GM19328 (cell line): ENCODE measurements at regions not wholly inside any gene's neighbourhood (a gene's known extent, or its start where the extent isn't known, plus 50 kb on each side); places are given as distances from the start of the nearest gene placed in this dataset.
"Not testable (repeated sequence)": the region's sequence is repeated elsewhere in the genome, so short reads cannot be mapped to it uniquely, and the experiment has no call there.

Experiments used
- ATAC-seq: cut with Tn5 transposase; IDR thresholded peaks from one replicate; pipeline ENCODE4 v1.9.1; 2021; ENCODE audit warnings: mild to moderate bottlenecking, moderate library complexity; ENCODE audit not compliant: unreplicated experiment

DNA sequence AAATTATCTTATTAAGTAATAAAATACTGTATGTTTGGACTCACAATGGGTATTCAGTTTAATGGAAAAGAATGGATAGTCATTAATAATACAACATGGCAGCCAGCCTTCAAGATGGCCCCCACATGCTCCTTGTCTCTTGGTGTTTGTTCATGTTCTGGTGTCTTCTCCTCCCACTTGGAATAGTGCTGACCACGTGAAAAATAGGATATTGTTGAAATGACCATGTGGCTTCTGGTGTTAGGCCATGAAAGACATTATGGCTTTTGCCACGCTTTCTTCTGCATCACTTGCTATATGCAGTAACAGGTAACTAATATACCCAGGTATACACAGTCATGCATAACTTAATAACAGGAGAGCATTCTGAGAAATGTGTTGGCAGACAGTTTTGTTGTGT, 341.0 kb downstream of the KCNJ2 start:
- ATAC-seq = no peak

DNA sequence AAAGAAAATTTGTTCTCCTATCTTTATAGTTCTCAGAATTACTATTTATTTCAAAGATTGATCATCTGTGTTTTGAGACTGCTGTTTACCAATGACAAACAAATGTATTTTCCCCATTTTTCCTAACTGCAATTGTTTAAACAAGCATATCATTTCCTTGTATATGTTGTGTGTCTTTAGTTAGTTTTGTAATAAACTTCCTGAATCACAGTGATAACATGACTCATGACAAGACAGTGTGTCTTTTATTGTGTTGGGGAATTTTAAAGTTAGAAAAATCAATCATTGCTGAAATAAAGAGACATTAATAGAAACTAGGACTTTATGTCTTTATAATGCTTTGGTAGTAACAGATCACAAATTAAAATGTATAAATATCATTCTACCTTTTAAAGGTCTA, 348.5 kb downstream of the KCNJ2 start:
- ATAC-seq = no peak

DNA sequence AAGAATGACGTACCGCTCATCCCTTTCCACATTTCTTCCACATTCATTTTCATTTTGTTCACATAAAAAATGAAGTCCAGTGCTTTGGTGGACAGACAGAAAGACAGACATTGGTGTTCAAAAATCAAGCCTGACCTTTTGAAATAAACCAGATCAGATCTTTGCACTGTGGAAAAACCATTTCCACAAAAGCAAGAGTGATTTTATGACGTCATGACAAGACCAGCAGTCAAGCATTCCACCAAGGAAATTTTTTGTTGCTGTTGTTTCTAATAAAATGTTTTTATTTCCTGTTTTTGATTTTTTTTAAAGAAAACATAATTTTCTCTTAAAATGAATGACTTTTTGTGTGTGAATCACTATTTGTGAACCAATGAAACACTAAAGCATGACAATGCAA, 350.0 kb downstream of the KCNJ2 start:
- ATAC-seq = no peak

DNA sequence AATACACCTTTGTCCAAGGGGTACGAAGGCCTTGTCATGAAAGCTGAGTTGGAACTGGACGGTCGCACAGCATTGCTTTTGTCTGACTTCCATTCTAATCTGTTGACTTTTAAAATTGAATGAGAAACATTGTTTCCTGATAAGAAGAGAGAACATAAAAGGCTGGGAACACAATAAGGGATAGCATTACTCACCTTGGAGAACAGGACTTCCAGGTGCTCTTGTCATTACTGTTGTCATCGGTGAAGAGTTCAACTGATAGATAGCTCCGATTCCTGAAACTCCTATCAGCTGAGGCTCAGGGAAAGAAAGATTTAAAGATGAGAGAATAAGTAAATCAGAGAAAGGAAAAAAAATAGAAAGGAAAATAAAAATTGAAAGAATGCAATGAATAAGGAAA, 351.1 kb downstream of the KCNJ2 start:
- ATAC-seq = no peak

DNA sequence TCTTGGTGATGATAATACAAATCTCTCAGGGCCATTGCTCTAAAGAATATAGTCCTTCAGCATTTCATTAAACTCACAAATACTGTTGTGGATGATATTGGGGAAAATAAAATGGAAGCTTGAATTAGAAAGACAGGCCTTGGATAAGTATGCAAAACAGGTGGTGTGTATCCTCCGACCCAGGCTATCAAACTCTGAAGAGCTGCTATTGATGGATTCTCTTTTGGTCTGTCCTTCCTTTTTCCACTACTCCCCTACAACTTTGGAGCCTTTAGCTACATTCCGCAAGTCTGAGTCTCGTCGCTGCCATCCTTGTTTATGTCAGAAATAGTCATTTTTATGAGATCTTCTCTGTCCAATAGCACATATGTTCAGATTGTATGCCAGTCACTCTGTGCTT, 351.6 kb downstream of the KCNJ2 start:
- no peak for ATAC-seq

DNA sequence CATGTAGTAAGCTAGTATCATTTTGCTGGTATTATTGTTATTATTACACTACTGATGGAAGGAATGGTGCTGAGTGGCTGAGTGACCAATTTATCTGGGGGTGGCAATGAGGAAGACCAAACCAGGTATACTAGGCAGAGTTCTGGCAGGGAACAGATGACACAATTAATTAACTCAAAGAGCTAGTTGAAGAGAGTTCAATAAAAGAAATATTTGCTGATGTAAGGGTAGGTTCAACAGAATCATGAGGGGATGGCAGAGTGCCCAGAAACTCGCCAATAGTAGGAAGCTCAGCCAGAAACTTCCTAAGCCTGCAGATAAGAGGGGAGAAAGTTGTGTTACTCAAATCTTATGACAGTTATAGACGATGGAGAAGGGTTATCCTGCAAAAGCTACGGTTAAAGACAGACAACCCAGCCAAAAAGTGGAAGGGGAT, 352.5 kb downstream of the KCNJ2 start:
- no peak for ATAC-seq

DNA sequence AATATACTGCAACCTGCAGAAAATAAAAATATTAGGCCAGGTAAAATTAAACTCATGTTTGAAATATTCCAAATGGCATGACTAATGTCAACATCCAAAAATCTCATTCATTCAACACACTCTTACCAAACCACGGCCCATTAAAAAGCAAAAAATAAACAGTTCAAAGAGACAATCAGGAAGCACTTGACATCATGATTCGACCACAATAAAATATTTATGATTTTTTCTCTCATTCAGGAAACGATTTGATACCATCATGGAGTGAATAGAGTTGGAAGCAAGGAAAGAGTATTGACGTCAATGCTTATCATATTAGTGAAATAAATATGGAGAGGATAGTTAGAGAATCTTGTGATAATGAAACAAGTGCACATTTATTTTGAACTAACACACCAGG, 354.1 kb downstream of the KCNJ2 start:
- ATAC-seq = no peak

DNA sequence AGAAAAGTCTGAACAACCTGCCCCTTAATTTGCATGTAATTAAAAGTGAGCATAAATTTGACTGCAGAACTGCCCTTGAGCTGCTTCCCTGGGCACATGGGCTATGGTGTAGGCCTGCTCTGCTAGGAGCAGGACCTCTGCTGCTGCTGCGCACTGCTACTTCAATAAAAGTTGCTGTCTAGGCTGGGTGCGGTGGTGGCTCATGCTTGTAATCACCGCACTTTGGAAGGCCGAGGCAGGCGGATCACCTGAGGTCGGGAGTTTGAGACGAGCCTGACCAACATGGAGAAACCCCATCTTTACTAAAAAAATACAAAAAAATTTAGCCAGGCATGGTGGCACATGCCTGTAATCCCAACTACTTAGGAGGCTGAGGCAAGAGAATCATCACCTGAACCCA, 355.7 kb downstream of the KCNJ2 start:
- not testable (repeated sequence) for ATAC-seq

DNA sequence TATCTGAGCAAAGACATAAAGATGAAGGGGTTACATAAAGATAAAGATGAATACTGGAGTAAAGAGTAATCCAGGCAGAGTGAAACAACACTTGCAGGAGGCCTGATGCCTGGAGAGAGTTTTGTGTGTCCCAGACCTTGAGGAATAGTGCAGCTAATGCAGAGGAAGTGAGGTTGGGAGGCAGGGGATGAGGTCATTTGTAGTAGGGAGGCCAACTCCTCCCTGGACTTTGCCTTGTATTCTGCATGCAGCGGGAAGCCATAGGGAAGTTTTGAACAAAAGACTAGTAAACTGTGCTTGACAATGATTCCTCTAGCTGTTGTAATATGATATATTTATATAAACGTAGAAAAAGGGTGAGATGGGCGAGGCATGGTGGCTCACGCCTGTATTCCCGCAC, 356.6 kb downstream of the KCNJ2 start:
- no peak for ATAC-seq

DNA sequence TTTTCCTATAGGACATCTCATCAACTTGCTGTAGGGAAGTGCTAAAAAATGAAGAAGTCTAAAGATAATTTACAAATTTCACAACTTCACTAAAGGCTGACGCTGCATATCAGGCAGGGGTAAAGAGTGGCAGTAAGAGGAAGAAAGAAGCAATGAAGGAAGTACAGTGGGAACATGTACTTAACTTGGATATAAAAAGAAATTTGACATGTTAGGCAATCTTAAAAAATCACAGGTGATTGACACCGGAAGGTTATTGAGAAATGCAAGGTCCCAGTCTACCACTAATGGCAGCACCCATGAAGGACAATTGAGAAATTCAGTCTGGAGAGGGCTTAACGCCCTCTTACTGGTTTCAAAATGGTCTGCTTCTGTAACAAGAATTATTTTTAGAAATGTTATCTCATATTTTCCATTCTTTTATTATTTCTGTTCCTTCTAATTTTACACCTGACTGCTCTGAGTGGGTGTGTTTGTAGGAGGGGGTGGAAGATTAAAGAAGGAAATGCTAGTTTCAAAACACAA, 358.1 kb downstream of the KCNJ2 start:
- ATAC-seq = no peak

DNA sequence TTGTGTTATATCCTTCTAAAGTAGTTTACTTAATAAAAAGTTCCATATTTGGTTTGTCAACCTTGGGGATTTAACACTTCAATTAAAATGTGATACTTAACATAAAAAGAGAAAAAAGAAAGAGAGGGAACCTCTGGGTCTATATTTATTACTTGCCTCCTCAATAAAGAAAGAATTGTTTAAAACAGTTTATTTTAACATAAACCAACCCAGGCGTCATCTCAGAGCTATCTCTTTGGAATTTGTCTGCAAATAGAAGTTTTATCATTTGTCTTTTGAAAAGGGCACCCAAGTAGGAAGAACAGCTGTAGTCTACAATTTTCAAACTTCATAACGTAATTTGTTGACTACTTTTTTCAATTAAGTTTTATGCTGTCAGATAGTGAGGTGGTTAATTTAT, 364.1 kb downstream of the KCNJ2 start:
- no peak for ATAC-seq

DNA sequence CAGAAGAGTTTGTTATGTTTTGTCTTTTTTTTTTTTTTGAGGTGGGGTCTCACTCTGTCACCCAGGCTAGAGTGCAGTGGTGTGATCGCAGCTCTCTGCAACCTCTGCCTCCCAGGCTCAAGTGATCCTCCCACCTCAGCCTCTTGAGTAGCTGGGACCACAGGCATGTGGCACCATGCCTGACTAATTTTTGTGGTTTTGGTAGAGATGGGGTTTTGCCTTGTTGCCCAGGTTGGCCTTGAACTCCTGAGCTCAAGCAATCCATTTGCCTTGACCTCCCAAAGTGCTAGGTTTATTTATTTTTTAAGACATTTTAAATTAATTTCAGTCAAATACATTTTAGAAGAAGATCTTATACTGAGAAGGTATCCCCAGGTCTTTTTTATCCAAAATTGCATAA, 366.7 kb downstream of the KCNJ2 start:
- ATAC-seq = no peak

DNA sequence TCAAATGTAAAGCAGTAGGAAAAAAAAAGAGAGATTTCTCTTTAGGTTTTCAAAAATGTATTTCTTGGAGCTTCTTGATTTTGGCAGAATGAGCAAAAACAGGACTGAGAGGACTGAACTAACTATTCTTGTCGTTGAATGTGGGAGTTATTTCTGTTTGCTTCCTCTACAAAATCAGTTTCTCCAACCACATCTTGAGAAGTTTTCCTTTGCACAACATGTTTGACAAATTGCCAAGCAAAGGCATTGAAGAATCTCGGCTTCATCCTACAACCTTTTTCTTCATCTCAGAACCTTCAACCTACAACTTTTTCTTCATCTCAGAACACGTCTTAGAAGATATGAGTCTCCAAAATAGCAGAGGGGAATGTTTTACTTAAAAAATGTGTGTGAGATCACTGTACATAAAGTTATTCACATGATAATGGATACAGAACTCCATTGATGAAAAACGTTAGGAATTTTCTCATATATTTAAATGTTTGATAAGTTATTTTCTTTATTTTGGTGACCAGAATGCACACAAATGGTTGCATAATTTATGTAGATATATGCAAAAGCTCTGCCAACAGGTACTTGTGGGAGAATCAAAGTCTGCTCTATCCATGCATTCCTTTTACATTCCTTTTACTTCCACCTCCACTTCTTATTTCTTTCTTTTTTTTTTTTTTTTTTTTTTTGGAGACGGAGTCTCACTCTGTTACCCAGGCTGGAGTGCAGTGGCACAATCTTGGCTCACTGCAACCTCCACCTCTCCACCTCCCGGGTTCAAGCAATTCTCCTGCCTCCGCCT, 370.0 kb downstream of the KCNJ2 start:
- no peak for ATAC-seq

DNA sequence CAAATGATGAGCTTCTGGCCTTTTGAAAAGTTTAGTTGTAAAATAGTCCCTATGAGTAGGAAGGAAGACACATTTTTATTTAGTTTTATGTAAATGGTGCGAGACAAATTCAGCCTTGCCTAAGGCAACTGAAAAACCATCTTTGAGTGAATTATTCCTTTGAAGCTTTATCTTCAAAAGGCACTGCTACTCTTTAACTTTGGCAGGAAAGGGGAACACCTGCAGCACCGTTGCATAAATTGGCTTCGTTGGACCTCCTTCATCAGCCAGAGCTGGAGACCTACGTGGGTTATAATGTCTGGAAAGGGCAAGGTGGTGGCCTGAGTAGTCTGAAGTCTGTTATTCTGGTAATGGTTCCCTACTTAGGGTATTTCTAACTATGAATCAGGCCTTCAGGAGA, 373.5 kb downstream of the KCNJ2 start:
- ATAC-seq = no peak

DNA sequence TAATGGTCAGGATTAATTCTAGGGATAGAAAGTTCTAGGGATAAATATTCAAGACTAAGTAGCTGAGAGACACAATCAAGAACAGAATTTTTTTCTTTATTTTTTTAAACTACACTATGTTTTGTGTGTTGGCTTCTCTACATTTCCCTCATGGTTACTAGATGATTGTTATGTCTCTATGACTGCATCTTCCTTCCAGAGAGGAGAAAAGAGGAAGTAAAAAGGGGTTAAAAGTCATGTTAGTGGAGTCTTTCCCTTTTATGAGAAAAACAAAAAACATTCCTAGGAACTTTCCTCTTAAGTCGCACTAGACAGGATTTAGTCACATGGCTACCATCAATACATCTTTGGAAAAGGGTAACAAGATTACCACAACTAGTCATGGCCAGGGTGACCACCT, 375.0 kb downstream of the KCNJ2 start:
- no peak for ATAC-seq

DNA sequence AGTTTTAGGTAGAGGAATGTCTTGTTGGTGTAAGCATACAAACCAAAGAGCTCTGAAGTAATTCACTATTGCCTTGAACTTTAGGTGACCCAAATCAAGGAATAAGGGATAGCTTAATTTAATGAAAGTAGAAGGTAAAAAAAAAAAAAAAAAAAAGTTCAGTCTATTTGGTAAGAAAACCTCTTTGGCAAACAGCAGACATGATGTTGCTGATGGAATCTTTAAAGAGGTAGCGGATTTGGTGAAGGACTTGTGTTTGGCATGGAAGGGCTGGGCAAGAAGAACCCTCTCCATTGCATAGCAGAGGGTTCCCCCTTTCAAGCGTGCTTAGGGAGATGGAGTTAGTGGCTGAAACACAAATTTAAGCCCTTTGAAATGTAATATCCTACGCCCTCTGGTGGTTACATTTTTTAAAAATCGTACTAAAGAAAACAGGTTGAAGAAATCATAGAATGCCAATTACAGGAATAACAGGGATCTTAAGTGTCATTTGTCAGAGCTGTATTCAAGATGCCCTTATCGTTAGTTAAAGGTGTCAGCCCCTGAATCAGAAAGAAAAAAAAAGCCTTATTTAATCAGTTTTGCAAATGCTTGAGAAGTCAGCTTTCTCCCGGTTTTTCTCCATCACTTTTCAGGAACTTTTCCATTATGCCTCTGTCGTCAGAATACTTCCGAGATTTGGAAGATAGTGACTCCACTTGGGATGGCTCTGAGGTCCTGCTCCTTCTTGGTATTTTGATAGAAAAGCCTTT, 383.1 kb downstream of the KCNJ2 start:
- ATAC-seq = no peak

DNA sequence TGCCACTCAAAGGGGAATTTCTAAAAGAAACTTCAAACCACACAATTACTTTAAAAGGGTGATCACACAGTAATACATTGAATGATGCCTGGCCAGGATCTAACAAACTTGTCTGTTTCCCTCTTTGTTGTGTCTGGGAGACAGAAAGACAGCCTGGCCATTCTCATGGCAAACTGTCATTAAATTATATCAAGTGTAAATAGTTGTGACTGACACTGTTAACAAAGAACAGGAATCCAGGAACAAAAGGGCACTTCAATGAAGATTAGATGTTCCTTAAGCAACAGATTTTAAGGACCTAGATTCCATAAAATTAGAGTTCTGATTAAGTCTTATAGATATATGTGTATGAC, 383.6 kb downstream of the KCNJ2 start:
- ATAC-seq = no peak

DNA sequence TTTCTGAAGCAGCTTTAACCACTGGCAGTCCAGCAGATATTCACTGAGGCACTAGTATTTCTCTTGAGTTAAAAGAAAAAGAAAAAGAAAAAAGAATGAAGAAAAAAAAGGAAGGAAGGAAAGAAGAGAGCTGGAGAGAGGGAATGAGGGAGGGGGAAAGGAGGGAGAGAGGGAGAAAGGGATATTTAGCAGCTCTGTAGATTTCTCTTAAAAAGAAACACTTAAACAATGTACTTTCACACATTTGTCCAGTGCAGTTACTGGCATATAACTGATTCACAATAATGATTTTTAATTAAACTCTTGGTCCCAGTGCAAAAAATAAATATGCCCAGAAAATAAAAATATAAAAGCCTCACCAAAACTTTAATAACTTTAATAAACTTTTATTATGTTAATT, 386.4 kb downstream of the KCNJ2 start:
- no peak for ATAC-seq

DNA sequence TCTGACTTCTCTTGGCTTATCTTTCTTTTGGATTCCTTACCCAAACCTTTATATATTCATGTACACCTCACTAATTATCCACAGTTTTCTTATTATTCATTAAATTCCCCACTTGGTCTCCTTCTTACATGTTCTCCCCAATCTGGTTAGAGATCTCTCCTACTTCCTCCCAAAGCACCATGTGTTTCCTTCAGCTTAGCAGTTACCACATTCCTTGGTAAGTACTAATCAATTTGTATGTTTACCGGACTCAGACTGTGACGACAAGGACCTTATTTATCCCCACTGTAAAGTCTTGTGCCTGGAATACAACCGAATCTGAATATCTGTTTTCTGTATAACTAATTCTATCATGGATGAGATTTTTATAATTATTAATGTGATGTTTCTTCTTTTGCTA, 389.5 kb downstream of the KCNJ2 start:
- ATAC-seq = no peak

DNA sequence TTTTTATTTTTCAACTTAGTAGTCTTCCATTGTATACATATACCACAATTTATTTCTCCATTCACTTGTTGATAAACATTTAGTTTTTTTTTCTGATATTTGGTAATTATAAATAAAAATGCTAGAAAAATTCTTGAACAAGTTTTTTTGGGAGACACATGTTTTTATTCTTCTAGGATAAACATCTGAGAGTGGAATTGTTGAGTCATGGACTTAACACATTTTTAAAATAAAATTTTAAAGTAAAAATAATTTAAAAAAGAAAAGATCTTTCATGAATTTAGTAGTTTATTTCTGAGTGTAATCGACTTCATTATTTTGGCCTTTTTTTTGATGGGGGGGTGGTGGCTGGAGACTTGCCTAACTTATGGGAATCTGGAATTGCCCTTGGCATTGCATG, 391.1 kb downstream of the KCNJ2 start:
- no peak for ATAC-seq

DNA sequence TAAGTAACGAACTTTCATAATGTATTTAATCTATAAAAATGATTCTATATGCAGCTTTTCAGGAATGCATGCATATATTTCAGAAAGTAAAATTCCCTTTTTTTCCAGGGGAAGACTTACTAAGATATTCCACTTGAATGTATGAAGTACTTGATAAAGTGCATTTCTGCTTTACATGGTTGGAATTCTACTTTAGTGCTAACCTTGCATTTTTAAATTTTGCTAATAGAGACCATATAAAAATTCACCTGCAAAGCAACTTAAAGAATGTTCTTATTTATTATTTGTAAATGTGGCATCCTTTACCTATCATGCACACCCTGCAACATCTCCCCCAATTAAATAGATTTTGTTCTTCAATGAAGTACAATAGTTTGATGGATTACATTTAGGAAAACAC, 392.8 kb downstream of the KCNJ2 start:
- no peak for ATAC-seq

DNA sequence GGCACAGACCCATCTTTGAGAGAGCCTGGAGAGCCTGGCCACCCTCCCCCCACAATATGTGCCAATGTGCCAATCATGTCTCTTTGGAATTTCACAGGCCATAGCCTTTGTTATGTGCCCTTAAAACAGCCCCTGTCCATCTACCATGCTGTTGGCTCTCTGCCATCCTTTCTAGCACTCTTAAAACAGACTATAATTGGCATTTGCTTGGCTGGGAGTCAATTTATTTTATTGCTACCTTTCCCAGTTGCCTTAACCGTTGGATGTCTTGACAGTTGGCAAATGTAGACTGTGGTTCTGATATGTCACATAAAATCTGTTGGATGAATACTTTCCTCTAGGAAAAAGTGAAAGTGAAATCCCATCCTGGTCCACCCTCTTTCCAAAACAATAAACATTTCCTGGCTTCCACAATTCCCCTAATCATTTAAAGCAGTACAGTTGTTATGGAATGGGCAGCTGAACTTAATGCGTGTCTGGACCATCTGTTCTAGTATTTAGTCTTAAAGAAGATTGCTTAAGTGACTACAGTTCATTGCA, 394.0 kb downstream of the KCNJ2 start:
- no peak for ATAC-seq
